Body of pancreas (tissue), 4 donors: ENCODE measurements at regions not wholly inside any gene's neighbourhood (a gene's known extent, or its start where the extent isn't known, plus 50 kb on each side); places are given as distances from the start of the nearest gene placed in this dataset.
A peak's percentile ranks its signal among the peaks of the same experiment; 100 is the strongest.

ENCODE experiments used
- ATAC-seq: fragments of 150-250 bp; one replicate; pipeline ENCODE4 v1.9.1; 2016
- DNase-seq, 4 donors: peaks; one replicate each; pipeline ENCODE4 v3.0.0-alpha.2; 2019
- H3K27ac ChIP-seq, 4 donors: fragments of 200-600 bp; sonication (generic); 1 replicate in 3 of 4; 2 replicates in 1 of 4; pipeline versions ENCODE4 v1.5.1 to v1.6.1; 2016 to 2019; ENCODE audit warnings: mild to moderate bottlenecking in 1 of 4, mixed read lengths in 1 of 4, moderate library complexity in 1 of 4
- H3K27me3 ChIP-seq, 2 donors: fragments of 200-600 bp; sonication (generic); one replicate each; pipeline ENCODE4 v1.6.0; 2016; ENCODE audit warnings: mild to moderate bottlenecking in 1 of 2
- H3K36me3 ChIP-seq, 2 donors: fragments of 200-600 bp; sonication (generic); replicated peaks in 1 of 2; 2 replicates each; pipeline ENCODE4 v1.5.1; 2016; ENCODE audit warnings: low read depth in 2 of 2; ENCODE audit not compliant: insufficient read depth in 1 of 2
- H3K4me1 ChIP-seq: fragments of 200-600 bp; sonication (generic); one replicate; pipeline ENCODE4 v1.6.0; 2016
- H3K4me3 ChIP-seq, 2 donors: fragments of 200-600 bp; sonication (generic); 1 replicate in 1 of 2; 2 replicates in 1 of 2; pipeline ENCODE4 v1.5.1; 2016 to 2019
- H3K9me3 ChIP-seq, 3 donors: fragments of 200-600 bp; sonication (generic); 1 replicate in 2 of 3; 2 replicates in 1 of 3; pipeline ENCODE4 v1.5.1; 2016
- CTCF ChIP-seq, 7 experiments: fragments of 450-650 bp in 4 of 7; fragments of 200-600 bp in 3 of 7; sonication (generic) in 3 of 7; IDR thresholded peaks; one replicate each; pipeline ENCODE4 v1.5.1; 2016 to 2019; ENCODE audit warnings: antibody characterized with exemption in 7 of 7
- POLR2A ChIP-seq, 3 donors: fragments of 450-650 bp; IDR thresholded peaks; one replicate each; pipeline ENCODE4 v1.6.1; 2016; ENCODE audit warnings: antibody characterized with exemption in 3 of 3, mild to moderate bottlenecking in 2 of 3
- WGBS, 2 donors: methylation state at CpG; one replicate each; pipeline ENCODE4 v1.1.5; 2017; 5-methylcytosine and 5-hydroxymethylcytosine counted together
- intact Hi-C: fragments of 100-400 bp; cut with DNase I; formaldehyde crosslinking; loops from one replicate; pipeline ENCODE4 v1.15.1; 2023

- intact Hi-C loops = no loop called here
- 65 to 76% methylated on average over 13 to 26 of the region's 26 CpGs for WGBS, 2 donors
- Histone ChIP-seq H3K36me3 (no peaks in the 10 kb centered on the region), H3K9me3 (no peaks in the 10 kb centered on the region), H3K4me1 (peaks cover 6% of the 10 kb centered on the region), H3K27me3 (peaks cover 0 to 2% of the 10 kb centered on the region in 2 donors), H3K4me3 (no peak overlapping the region), H3K27ac (no peak overlapping the region)
- no peak for TF ChIP-seq CTCF (IDR thresholded peaks at IDR 0.05)
- no peak for TF ChIP-seq POLR2A (IDR thresholded peaks at IDR 0.05)
- ATAC-seq = no peak
- peak in 2 of 4 donors; percentile 1 to 3 for DNase-seq
Measured at GRCh38 chr4:1508161-1509160, 102.2 kb upstream of the NKX1-1 start.

- TF ChIP-seq POLR2A (IDR thresholded peaks at IDR 0.05) (no peak), CTCF (IDR thresholded peaks at IDR 0.05) (no peak)
- H3K27me3 ChIP-seq = no peaks in the 10 kb centered on the region
- H3K4me3 ChIP-seq = no peak overlapping the region
- WGBS, 2 donors = 32 to 57% methylated on average over 13 of the region's 13 CpGs
- no peaks in the 10 kb centered on the region for H3K36me3 ChIP-seq
- H3K9me3 ChIP-seq = no peaks in the 10 kb centered on the region
- H3K4me1 ChIP-seq = no peaks in the 10 kb centered on the region
- DNase-seq (no peak), ATAC-seq (no peak)
- H3K27ac ChIP-seq = no peak overlapping the region
- intact Hi-C loops = no loop called here
Measured at GRCh38 chr4:1506956-1507721, 100.9 kb upstream of the NKX1-1 start.

- intact Hi-C loops = no loop called here
- WGBS, 2 donors = 40 to 44% methylated on average over 7 to 24 of the region's 24 CpGs
- no peak for DNase-seq
Measured at GRCh38 chr4:1505511-1506460, 99.5 kb upstream of the NKX1-1 start.

More at GRCh38 chr4:1505511-1506460, 99.5 kb upstream of the NKX1-1 start:
- no peak overlapping the region for H3K27ac ChIP-seq
- H3K27me3 ChIP-seq = no peaks in the 10 kb centered on the region
- no peak for ATAC-seq
- no peak overlapping the region for H3K4me3 ChIP-seq
- H3K4me1 ChIP-seq = no peaks in the 10 kb centered on the region
- H3K9me3 ChIP-seq = no peaks in the 10 kb centered on the region
- TF ChIP-seq POLR2A (IDR thresholded peaks at IDR 0.05) = no peak
- no peak for TF ChIP-seq CTCF (IDR thresholded peaks at IDR 0.05)
- H3K36me3 ChIP-seq = no peaks in the 10 kb centered on the region
